ENCODE measurements at regions not wholly inside any gene's neighbourhood (a gene's known extent, or its start where the extent isn't known, plus 50 kb on each side); places are given as distances from the start of the nearest gene placed in this dataset.

DNA sequence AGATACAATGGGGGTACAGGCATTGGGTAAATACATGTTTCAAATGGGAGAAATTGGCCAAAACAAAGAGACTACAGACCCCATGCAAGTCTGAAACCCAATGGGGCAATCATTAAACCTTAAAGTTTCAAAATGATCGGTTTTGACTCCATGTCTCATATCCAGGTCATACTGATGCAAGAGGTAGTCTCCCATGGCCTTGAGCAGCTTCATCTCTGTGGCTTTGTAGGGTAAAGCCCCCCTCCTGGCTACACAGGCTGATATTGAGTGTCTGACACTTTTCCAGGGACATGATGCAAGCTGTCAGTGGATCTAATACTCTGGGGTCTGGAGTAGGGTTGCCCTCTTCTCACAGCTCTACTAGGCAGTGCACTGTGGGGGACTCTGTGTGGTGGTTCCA is 286.1 kb downstream of the LRRIQ3 start:
- TF ChIP-seq, protein P1, sequence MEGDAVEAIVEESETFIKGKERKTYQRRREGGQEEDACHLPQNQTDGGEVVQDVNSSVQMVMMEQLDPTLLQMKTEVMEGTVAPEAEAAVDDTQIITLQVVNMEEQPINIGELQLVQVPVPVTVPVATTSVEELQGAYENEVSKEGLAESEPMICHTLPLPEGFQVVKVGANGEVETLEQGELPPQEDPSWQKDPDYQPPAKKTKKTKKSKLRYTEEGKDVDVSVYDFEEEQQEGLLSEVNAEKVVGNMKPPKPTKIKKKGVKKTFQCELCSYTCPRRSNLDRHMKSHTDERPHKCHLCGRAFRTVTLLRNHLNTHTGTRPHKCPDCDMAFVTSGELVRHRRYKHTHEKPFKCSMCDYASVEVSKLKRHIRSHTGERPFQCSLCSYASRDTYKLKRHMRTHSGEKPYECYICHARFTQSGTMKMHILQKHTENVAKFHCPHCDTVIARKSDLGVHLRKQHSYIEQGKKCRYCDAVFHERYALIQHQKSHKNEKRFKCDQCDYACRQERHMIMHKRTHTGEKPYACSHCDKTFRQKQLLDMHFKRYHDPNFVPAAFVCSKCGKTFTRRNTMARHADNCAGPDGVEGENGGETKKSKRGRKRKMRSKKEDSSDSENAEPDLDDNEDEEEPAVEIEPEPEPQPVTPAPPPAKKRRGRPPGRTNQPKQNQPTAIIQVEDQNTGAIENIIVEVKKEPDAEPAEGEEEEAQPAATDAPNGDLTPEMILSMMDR (IDR thresholded peaks at IDR 0.05; ENCODE audit: insufficient read depth, low read length, poor library complexity, severe bottlenecking): no peak
- no peak for TF ChIP-seq EZH2phosphoT487 (conservative IDR thresholded peaks at IDR 0.05; ENCODE audit: low read length)
